GM19324 (cell line): ENCODE measurements at regions not wholly inside any gene's neighbourhood (a gene's known extent, or its start where the extent isn't known, plus 50 kb on each side); places are given as distances from the start of the nearest gene placed in this dataset.

Experiments used
- ATAC-seq: cut with Tn5 transposase; IDR thresholded peaks from one replicate; pipeline ENCODE4 v1.9.1; 2021; ENCODE audit warnings: mild to moderate bottlenecking, moderate library complexity; ENCODE audit not compliant: unreplicated experiment, low FRiP score

DNA sequence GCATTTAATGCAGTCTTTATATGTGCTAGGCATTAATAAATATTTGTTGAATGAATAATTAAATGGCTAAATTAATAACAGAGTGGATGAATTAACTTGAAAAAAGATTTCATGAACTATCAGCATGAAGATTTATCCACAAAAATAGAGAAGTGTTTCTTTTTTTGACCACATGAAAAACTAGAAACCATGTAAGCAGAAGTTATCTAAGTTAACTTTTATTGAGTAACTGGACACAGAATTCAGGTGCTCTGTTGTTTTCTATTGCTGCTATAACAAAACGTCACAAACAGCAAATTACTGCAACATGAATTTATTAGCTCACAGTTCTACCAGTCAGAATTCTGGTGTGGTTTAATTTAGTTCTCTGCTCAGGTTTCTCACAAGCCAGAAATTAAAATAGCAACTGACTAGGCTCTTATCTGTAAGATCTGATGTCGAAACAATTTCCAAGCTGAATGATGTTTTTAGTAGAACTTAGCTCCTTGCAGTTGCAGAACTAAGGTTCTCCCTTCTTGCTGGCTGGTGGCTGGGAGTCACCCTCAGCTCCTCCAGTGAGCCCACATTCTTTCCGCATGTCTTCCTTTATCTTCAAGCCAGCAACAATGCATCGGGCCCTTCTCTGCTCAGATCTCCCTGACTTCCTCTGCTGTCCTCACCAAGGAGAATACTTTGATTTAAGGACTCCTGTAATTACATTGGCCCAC, 810.2 kb upstream of the ALCAM start:
- no peak for ATAC-seq

DNA sequence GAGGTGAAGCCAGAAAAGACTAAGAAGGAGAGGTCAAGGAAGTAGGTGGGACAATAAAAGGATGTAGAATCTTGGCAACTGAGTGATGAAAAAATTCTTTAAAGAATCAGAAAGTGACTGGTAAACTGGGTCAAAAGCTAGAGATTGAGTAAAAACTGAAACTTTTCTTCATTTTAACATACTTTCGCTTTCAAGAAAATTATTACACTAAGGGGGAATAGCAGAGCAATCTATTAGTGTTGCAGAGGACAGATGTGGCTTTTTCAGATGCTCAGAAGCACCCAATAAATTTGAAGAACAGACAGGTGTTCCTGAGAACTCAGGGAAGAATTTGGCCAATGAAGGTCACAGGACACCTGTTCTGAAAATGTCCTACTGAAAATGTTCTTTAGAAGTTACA, 805.4 kb upstream of the ALCAM start:
- no peak for ATAC-seq

DNA sequence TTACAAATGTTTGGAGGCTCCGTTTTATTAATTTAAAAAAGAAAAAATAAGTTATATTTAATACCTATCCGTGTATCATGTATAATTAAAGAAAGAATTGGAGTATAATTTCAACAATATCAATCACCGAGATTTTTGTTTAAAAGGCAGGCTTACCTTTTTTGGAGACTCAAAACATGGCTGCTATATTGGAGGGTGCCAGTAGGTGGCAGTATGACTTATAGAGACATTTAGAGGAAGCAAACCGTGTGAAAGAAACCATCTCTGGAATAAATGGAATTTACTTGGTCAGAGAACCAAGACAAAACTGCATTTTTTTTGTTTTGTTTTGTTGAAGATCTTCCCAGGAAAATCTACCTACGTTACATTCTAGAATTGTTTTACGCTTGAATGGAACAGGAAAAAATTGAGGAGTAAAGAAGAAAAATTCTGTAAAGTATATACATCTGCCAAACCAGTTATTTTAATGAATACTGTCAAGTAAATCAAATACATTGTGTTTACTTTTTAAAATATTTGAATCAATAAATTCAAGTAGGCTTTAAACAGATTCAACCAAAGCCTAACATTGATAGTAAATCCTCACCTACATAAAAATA, 802.6 kb upstream of the ALCAM start:
- no peak for ATAC-seq

DNA sequence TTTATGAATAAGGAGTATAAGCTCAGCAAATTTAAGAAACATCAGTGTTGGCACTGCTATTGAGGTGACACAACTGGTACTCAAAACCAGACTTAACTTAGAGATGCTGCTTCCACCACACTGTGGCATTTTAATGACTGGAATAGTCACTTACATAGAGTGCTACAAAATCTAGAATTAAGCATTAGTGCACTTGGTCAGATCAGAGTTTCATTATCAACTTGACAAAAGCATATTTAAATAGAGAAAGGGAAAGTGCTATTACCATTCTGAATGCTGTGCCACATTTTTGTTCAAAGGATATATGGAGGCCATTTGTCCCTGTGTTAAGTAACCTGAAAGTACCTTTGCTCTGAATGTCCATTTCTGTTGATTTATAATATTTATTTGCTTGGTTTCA, 800.7 kb upstream of the ALCAM start:
- no peak for ATAC-seq

DNA sequence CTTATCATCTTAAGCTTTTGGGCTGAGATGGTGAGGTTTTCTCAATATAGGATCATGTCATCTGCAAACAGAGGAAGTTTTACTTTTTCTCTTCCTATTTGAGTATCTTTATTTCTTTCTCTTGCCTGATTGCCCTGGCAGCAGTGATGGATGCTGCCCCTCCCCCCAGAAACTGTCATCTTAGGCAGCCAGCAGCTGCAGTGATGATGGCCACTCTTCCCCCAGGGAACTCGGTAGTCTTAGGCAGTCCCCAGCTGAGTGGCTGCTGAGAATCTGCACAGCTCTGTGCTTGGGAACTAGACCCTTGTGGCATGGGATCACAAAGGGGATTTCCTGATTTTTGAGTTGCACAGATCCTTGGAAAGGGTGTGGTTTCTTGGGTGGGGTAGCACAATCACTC, 791.1 kb upstream of the ALCAM start:
- ATAC-seq = no peak

DNA sequence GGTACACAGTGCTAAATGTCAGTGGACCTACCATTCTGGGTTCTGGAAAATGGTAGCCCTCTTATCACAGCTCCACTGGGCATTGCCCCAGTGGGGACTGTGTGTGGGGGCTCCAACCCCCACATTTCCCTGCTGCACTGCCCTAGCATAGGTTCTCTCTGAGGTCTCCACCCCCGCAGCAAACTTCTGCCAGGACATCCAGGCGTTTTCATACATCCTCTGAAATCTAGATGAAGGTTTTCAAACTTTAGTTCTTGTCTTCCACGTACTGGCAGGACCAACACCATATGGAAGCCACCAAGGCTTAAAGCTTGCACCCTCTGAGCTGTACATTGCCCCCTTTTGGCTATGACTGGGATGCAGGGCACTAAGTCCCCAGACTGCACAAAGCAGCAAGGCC, 788.2 kb upstream of the ALCAM start:
- ATAC-seq = no peak

DNA sequence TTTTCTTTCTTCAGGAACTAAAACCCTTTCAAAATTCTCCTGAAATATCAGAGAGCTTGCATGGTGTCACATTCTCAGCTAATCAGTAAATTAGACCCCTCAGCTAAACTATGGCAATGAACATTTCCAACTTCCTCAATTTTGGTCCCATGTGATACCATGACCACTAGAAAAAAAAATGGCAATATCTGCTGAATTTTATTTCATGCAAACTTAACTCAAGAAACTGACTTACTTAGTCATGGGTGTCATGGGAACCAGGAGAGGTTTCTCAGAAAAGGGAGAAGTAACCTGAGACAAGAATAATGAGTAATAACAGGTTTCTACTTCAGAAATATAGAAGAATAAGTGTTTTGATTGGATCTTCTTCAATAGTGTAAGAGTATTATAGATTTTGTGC, 784.6 kb upstream of the ALCAM start:
- ATAC-seq = no peak

DNA sequence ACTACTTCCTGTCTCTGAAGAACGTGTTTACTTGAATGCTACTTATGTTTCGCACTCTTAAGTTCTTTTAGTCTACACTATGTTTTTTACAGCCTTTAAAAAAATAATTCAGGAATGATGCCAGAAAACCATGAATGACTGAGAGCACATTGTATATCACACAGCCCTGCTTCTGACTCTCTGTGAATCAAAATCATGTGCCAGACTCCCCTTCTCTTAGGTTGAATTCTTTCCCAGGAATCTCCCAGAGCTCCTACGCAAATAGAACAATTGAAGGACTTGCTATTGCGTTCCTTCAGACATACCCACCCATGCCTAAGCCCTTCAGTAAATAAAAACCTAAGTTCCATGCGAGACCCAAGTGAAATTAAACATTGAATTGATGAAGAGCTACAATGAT, 782.0 kb upstream of the ALCAM start:
- ATAC-seq = no peak

DNA sequence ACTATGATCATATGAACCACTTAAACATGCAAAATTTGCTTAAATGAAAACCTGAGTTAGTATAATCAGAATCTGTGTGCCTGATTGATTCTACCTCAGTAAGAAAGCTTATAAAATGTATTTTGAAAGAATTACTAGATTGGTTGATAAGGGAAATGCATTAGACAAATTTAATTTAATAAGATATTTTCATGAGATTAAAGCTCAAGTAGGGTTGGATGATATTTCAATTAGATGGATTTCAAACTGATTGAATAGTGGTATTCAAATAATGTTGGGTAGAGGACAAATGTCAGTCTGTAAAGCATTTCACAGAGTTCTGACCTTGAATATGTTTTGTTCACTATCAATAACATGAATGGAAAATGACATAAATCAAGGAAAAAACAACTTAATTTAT, 780.4 kb upstream of the ALCAM start:
- no peak for ATAC-seq

DNA sequence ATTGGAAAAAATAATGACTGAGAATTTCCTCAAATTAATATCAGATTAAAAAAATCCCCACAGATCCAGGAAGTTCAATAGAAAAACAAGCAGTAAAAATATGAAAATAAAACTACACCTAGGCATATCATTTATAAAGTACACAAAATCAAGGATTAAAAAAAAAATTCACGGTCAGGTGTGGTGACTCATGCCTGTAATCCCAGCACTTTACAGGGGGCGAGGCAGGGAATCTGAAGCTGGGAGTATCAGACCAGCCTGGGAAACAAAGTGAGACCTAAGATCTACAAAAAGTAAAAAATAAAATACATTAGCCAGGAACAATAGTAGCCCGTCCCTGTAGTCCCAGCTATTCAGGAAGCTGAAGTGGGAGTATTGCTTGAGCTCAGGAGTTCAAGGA, 778.3 kb upstream of the ALCAM start:
- no peak for ATAC-seq

DNA sequence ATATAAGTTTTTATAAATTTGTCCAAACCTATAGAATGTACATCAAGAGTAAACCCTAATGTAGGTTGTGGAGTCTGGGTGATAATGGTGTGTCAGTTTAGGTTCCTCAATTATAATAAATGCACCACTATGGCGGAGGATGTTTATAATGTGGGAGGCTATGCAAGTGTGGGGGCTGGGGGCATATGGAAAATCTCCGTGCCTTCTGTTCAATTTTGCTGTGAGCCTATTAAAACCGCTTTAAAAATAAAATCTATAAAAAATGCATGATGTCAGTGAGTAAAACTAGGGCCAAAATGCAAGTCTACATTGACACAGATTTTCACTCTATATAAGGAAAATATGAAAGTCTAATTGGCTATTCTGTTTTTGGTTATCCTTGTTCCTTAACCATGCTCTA, 774.9 kb upstream of the ALCAM start:
- ATAC-seq = no peak

DNA sequence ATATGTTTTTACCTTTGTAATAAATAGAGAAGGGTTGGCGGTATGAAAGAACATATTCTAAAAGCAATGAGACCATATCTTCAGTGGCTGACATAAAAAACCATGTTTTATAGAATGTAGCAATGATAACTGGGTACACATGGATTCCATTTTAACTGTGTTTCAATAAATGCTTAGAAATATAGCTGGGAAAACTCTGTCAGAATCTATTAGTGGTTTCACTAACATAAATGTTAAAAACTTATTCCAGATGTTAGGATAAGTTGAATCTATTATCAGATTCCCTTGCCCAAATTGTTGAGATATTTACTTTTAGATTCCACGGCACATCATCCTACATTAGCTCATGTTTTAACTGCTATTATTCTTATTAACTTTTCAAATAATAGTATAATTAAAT, 772.2 kb upstream of the ALCAM start:
- ATAC-seq = no peak

DNA sequence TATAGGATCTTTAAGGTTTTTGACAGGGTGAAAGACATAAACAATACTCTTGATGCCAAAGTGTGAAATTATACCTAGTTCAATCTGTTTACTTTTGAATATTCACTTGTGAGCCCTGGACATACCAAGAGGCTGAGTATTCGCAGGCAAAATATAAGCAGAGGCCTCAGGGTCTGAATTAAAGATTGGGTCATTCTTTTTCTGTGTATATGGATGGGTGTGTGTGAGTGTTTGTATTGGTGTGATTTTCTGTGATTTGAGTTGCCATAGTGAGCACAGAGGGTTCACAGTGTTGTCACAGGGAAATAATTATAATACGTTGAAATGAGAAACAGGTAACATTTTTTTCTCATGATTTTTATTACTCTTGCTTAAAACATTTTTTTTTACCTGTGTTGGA, 770.7 kb upstream of the ALCAM start:
- peak; percentile 17 for ATAC-seq

DNA sequence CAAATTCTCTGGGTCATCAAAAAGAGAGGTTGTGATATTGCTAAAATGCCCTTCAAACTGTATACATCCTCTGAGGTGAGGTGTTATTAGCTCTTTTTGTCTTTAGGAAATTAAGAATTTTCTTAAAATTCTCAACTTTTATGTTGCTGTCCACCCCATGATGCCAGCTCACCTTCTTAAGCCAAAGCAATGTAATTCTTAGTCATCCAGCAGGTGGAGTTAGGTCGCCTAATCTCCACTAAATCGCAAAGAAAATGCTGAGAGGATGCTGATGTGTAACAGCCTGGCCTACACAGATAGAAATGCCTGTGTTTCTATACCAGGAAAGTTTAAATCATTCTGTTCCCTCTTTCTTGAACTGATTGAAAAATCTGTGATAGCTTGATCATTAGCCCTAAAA, 770.2 kb upstream of the ALCAM start:
- peak; percentile 95 for ATAC-seq

DNA sequence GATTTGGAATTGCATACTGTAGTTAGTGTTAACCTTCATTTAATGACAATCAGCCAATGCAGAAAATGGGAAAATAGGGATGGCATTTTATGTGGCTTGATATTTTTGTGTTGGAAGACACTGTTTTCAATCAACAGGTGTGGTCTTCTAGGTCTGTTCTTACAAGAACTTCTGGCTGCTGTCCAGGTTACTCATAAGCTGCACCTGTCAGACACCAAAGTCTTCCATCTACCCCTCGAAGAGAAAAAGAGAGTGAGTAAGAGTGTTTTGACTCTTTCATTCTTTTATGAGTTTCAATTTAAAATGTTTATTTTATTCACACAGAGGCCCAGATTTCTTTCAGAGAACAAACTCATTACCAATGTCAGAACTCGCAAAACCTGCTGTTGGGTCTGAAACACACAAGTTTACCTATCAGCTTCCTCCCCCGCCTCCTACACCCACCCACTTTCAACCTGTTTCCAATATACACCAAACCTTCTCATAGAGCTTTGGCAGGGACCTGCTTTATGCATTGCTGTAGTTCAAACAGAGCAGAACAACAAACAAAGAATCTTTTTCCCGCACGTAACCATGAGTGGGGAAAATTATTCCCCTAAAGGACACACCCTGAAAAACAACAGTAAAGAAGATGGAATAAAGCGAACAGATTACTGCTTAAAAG, 767.7 kb upstream of the ALCAM start:
- no peak for ATAC-seq

DNA sequence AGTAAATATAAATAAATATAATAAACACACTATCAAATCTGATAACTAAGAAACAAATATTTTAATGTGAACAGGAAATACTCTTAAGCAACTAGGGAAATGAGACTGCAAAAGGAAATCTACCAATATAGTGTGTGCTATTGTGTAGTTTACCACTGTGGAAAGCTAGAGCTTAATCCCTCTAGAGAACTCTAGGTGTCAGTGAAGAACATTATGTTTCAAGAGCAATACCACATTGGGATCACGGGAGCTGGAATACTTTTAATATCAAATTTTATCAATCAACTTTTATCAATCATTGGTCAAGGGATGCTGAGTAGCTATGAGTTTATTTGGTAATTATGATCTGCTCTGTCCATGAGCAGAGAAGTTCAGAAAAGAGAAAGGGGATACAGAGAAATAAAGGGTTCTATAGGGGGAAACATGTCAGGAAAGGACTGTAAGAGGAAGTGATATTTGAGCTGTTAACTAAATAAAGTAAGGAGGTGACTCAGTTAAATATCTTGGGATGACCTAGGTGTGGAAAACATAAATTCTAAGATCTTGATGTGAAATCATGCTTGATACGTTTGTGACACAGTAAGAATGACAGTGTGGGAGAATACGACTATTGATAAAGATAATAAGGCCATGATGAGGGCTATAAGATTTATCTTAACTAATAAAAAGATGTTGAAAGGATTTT, 762.2 kb upstream of the ALCAM start:
- ATAC-seq = no peak

DNA sequence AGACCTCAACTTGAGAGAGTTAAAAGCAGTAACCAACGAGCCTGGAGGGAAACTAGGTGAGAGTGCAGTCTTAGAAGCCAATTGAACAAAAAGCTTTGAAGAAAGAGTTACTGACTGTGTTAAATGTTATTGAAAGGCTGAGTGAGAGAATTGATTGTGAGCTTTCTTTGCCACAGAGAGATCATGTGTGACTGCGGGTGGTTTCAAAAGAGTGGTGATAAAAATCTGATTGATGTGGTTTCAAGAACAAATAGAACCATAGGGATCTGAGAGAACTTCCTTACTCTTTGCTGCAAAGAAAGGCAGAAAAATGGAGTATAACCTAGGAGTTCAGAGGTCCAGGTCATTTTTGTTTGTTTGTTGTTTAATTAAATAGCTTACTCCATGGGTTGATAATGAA, 759.9 kb upstream of the ALCAM start:
- ATAC-seq = no peak

DNA sequence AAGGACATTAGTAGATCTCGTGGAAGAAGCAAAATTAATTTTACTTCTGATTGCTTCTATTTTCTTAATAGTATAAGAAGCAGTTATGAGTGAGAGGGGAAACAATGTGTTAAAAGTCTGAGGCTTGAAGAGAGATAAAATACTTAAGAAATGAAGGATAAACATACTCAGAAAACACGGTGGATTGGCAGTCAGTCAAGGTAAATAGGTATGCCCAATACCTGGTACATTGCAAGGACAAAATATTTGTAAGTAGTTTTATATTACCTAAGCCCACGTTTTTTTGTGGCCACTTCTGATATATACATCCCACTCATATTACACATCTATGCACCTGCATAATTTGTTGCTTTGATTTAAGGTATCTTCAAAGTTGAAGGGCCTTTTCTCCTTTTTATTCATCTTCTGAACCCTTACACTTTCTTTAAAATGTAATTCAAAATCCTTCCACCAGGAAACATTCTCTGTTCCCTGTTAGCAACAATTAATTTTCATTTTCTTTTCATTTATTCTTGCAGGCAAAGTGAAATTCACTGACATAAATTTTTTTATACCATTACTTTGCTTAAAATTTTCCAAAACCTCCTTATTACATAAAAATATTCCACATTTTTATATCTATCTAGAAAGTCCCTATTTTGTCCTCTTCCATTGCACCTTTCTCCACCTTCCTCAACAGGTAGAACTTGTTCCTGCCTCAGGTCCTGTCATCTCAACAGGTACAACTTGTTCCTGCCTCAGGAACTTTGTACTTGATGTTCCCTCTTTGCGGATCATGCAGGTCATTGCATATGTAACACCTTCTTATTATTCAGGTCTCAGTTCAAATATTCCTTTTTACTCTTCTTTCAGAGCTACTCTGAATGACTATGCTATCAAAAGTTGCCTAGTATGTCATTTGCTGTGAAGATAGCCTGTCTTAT, 755.7 kb upstream of the ALCAM start:
- ATAC-seq = no peak

DNA sequence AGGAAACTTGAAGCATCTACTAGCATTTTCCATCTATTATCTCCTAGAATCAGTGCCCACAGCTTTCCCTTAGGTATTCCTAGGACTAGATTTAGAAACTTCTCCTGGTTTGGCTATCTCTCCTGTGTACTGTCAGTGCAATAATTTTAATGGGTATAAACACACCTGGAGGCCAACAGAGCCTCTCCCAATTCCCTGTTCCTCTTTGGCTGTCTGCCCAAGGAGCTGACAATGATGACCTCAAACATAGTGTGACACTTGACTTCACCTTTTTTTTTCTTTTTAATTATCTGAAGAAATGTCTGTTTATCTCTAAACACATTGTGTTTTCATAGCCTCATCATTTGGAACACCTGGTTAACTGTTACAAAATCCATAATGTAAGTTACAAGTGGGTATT, 754.5 kb upstream of the ALCAM start:
- no peak for ATAC-seq

DNA sequence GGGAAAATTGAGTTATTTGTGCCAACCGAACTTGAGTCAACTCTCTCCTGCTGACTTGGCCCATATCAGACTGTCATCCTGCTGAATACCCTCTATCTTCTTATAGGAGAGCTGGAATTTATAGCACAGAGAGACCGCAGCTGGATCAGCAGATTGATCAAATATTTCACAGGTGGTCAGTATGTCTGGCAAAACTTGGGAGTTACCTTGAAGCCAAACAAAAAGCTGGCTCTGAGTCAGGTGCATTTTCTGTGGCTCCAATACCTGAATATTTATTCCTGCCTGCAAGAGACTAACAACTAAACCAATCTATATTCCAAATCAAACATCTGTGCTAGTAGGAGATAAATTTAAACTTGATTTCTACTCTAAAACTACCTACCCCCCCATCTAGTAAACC, 752.1 kb upstream of the ALCAM start:
- no peak for ATAC-seq
